Activated naive CD4-positive, alpha-beta T cell treated with anti-CD3 and anti-CD28 coated beads for 36 hours (primary cell): ENCODE measurements at regions not wholly inside any gene's neighbourhood (a gene's known extent, or its start where the extent isn't known, plus 50 kb on each side); places are given as distances from the start of the nearest gene placed in this dataset.
"Not testable (repeated sequence)": the region's sequence is repeated elsewhere in the genome, so short reads cannot be mapped to it uniquely, and the experiment has no call there.

Experiments
- CTCF ChIA-PET: fragments of 350-600 bp; sonication (Branson Sonifier 250); formaldehyde crosslinking; loops from one replicate; lab custom pipeline; 2021; ENCODE audit warnings: antibody characterized with exemption; lab: Charles Lee
- DNase-seq: peaks from one replicate; pipeline ENCODE4 v3.0.0-alpha.2; 2020
- H3K27ac Mint-ChIP-seq: one replicate; pipeline ENCODE4 v1.8.0; 2021; ENCODE audit warnings: mild to moderate bottlenecking, mixed read lengths
- H3K27me3 Mint-ChIP-seq: one replicate; pipeline ENCODE4 v1.8.0; 2021; ENCODE audit warnings: low read depth, mixed read lengths
- H3K36me3 Mint-ChIP-seq: one replicate; pipeline ENCODE4 v1.8.0; 2021; ENCODE audit warnings: low read depth, mixed read lengths
- H3K4me1 Mint-ChIP-seq: one replicate; pipeline ENCODE4 v1.8.0; 2021; ENCODE audit warnings: low read depth, mixed read lengths
- H3K4me3 Mint-ChIP-seq: one replicate; pipeline ENCODE4 v1.8.0; 2021; ENCODE audit warnings: mild to moderate bottlenecking, moderate library complexity, mixed read lengths
- H3K9me3 Mint-ChIP-seq: one replicate; pipeline ENCODE4 v1.8.0; 2021; ENCODE audit warnings: mixed read lengths
- intact Hi-C: fragments of 100-400 bp; cut with micrococcal nuclease; formaldehyde crosslinking; loops from one replicate; pipeline ENCODE4 v1.15.1; 2023

GRCh38 chr12:32010631-32011336 lies 51.6 kb downstream of the RESF1 start:
- H3K4me1 Mint-ChIP-seq: peaks cover 5% of the 10 kb centered on the region
- H3K36me3 Mint-ChIP-seq: no peaks in the 10 kb centered on the region
- DNase-seq: no peak
- no peaks in the 10 kb centered on the region for H3K9me3 Mint-ChIP-seq
- H3K27ac Mint-ChIP-seq: no peak overlapping the region
- no peaks in the 10 kb centered on the region for H3K27me3 Mint-ChIP-seq
- H3K4me3 Mint-ChIP-seq: no peak overlapping the region
- intact Hi-C loops: no loop called here
- CTCF ChIA-PET: interaction anchor here (0.8 kb wide), 1 partner anchor 35 kb away, joined by 3 read pairs; no protein-coding TSS in a partner anchor

GRCh38 chr12:32012249-32012785 lies 53.1 kb downstream of the RESF1 start:
- intact Hi-C loops: no loop called here
- Mint-ChIP-seq H3K4me3 (no peak overlapping the region), H3K36me3 (no peaks in the 10 kb centered on the region), H3K9me3 (no peaks in the 10 kb centered on the region), H3K27ac (no peak overlapping the region), H3K4me1 (peaks cover 5% of the 10 kb centered on the region), H3K27me3 (no peaks in the 10 kb centered on the region)
- no peak for DNase-seq
- CTCF ChIA-PET: no interaction called here

GRCh38 chr12:32015036-32015435 lies 55.8 kb downstream of the RESF1 start:
- no peak overlapping the region for H3K4me3 Mint-ChIP-seq
- H3K27me3 Mint-ChIP-seq: no peaks in the 10 kb centered on the region
- CTCF ChIA-PET: no interaction called here
- no peaks in the 10 kb centered on the region for H3K9me3 Mint-ChIP-seq
- H3K36me3 Mint-ChIP-seq: no peaks in the 10 kb centered on the region
- H3K27ac Mint-ChIP-seq: no peak overlapping the region
- intact Hi-C loops: no loop called here
- H3K4me1 Mint-ChIP-seq: peaks cover 5% of the 10 kb centered on the region
- DNase-seq: no peak

- no peak for DNase-seq
- H3K4me3 Mint-ChIP-seq: no peak overlapping the region
- intact Hi-C loops: no loop called here
- H3K27me3 Mint-ChIP-seq: no peaks in the 10 kb centered on the region
- H3K36me3 Mint-ChIP-seq: no peaks in the 10 kb centered on the region
- H3K27ac Mint-ChIP-seq: no peak overlapping the region
- peaks cover 8% of the 10 kb centered on the region for H3K4me1 Mint-ChIP-seq
- CTCF ChIA-PET: no interaction called here
- no peaks in the 10 kb centered on the region for H3K9me3 Mint-ChIP-seq
Measured at GRCh38 chr12:32016680-32017482, 57.7 kb downstream of the RESF1 start.

- Mint-ChIP-seq H3K27me3 (no peaks in the 10 kb centered on the region), H3K27ac (no peak overlapping the region), H3K36me3 (peaks cover 7% of the 10 kb centered on the region), H3K9me3 (peaks cover 1% of the 10 kb centered on the region), H3K4me3 (no peak overlapping the region), H3K4me1 (peaks cover 16% of the 10 kb centered on the region)
- CTCF ChIA-PET: no interaction called here
- intact Hi-C loops: loop anchor here (10.0 kb wide), 1 partner anchor 697 kb away; the partner anchor contains the start of gene SINHCAF
- no peak for DNase-seq
Measured at GRCh38 chr12:32021346-32021773, 62.1 kb downstream of the RESF1 start.

- H3K4me1 Mint-ChIP-seq: peaks cover 24% of the 10 kb centered on the region
- H3K27me3 Mint-ChIP-seq, H3K36me3 Mint-ChIP-seq, CTCF ChIA-PET, H3K4me3 Mint-ChIP-seq, H3K27ac Mint-ChIP-seq, DNase-seq, H3K9me3 Mint-ChIP-seq: not testable (repeated sequence)
- intact Hi-C loops: loop anchor here (10.0 kb wide), 1 partner anchor 698 kb away; the partner anchor contains the start of gene SINHCAF
Measured at GRCh38 chr12:32022387-32022786, 63.2 kb downstream of the RESF1 start.

GRCh38 chr12:32023861-32024260 lies 64.6 kb downstream of the RESF1 start:
- not testable (repeated sequence) for H3K4me3 Mint-ChIP-seq, H3K9me3 Mint-ChIP-seq, DNase-seq, H3K27me3 Mint-ChIP-seq, H3K36me3 Mint-ChIP-seq, H3K27ac Mint-ChIP-seq
- CTCF ChIA-PET: interaction anchor here (0.7 kb wide), 1 partner anchor 81 kb away, joined by 5 read pairs; no protein-coding TSS in a partner anchor
- H3K4me1 Mint-ChIP-seq: peaks cover 26% of the 10 kb centered on the region
- intact Hi-C loops: loop anchor here (10.0 kb wide), 1 partner anchor 699 kb away; the partner anchor contains the start of gene SINHCAF

- Mint-ChIP-seq H3K36me3 (peaks cover 8% of the 10 kb centered on the region), H3K27me3 (no peaks in the 10 kb centered on the region), H3K4me1 (peaks cover 26% of the 10 kb centered on the region), H3K4me3 (no peak overlapping the region), H3K9me3 (peaks cover 1% of the 10 kb centered on the region), H3K27ac (no peak overlapping the region)
- CTCF ChIA-PET: no interaction called here
- no peak for DNase-seq
- intact Hi-C loops: loop anchor here (5.0 to 10.0 kb wide), 2 partner anchors 278 to 700 kb away; partner anchors contain the start of gene SINHCAF
Measured at GRCh38 chr12:32024884-32025592, 65.8 kb downstream of the RESF1 start.

GRCh38 chr12:32025906-32026305 lies 66.7 kb downstream of the RESF1 start:
- H3K27me3 Mint-ChIP-seq: no peaks in the 10 kb centered on the region
- peak overlapping the region; percentile 81 for H3K27ac Mint-ChIP-seq
- no peak overlapping the region for H3K4me3 Mint-ChIP-seq
- intact Hi-C loops: loop anchor here (1.0 to 10.0 kb wide), 7 partner anchors 35 to 701 kb away; partner anchors contain the start of genes BICD1 and SINHCAF
- H3K4me1 Mint-ChIP-seq: peaks cover 24% of the 10 kb centered on the region
- peak; percentile 84 for DNase-seq
- CTCF ChIA-PET: interaction anchor here (0.8 to 1.5 kb wide), 2 partner anchors 235 to 300 kb away, joined by 3 read pairs; no protein-coding TSS in a partner anchor
- peaks cover 1% of the 10 kb centered on the region for H3K9me3 Mint-ChIP-seq
- H3K36me3 Mint-ChIP-seq: peaks cover 8% of the 10 kb centered on the region

GRCh38 chr12:32027684-32028365 lies 68.6 kb downstream of the RESF1 start:
- no peak for DNase-seq
- no peaks in the 10 kb centered on the region for H3K27me3 Mint-ChIP-seq
- peaks cover 1% of the 10 kb centered on the region for H3K9me3 Mint-ChIP-seq
- H3K4me3 Mint-ChIP-seq: no peak overlapping the region
- CTCF ChIA-PET: interaction anchor here (0.7 to 1.2 kb wide), 4 partner anchors 32 to 68 kb away, joined by 3 to 4 read pairs (median 3); no protein-coding TSS in a partner anchor
- H3K4me1 Mint-ChIP-seq: peaks cover 28% of the 10 kb centered on the region
- peaks cover 7% of the 10 kb centered on the region for H3K36me3 Mint-ChIP-seq
- intact Hi-C loops: loop anchor here (5.0 to 10.0 kb wide), 2 partner anchors 281 to 703 kb away; partner anchors contain the start of gene SINHCAF
- no peak overlapping the region for H3K27ac Mint-ChIP-seq

GRCh38 chr12:32030151-32030550 lies 70.9 kb downstream of the RESF1 start:
- Mint-ChIP-seq H3K27me3 (no peaks in the 10 kb centered on the region), H3K4me3 (no peak overlapping the region), H3K27ac (no peak overlapping the region), H3K9me3 (no peaks in the 10 kb centered on the region), H3K4me1 (peaks cover 22% of the 10 kb centered on the region), H3K36me3 (peaks cover 1% of the 10 kb centered on the region)
- CTCF ChIA-PET: no interaction called here
- intact Hi-C loops: no loop called here
- no peak for DNase-seq
